PFSK-1 (cell line): ENCODE measurements at regions not wholly inside any gene's neighbourhood (a gene's known extent, or its start where the extent isn't known, plus 50 kb on each side); places are given as distances from the start of the nearest gene placed in this dataset.

Source experiments
- FOXP2 ChIP-seq: optimal IDR thresholded peaks from 2 replicates; pipeline ENCODE3; 2011; ENCODE audit warnings: borderline replicate concordance, control low read depth, inconsistent platforms; ENCODE audit not compliant: insufficient read depth; ENCODE audit errors: extremely low read length, extremely low read depth
- POLR2AphosphoS5 ChIP-seq: IDR thresholded peaks from 2 replicates; pipeline ENCODE4 v1.6.1; 2012; ENCODE audit warnings: low read depth, mild to moderate bottlenecking, control low read depth, low read length, moderate library complexity
- REST ChIP-seq, 2 experiments: IDR thresholded peaks; 2 replicates each; pipeline versions ENCODE4 v1.6.1 to v1.8.0; 2011 to 2012; ENCODE audit warnings: low read depth in 2 of 2, low read length in 2 of 2, control low read depth in 1 of 2, inconsistent platforms in 1 of 2, mild to moderate bottlenecking in 1 of 2, moderate library complexity in 1 of 2; ENCODE audit not compliant: insufficient read depth in 1 of 2
- SIN3A ChIP-seq: IDR thresholded peaks from 2 replicates; pipeline ENCODE4 v1.6.1; 2012; ENCODE audit warnings: mild to moderate bottlenecking, low read length, moderate library complexity, borderline replicate concordance; ENCODE audit not compliant: insufficient read depth
- TAF1 ChIP-seq: IDR thresholded peaks from 2 replicates; pipeline ENCODE4 v1.6.1; 2012; ENCODE audit warnings: low read length, control low read depth, borderline replicate concordance; ENCODE audit not compliant: insufficient read depth

DNA sequence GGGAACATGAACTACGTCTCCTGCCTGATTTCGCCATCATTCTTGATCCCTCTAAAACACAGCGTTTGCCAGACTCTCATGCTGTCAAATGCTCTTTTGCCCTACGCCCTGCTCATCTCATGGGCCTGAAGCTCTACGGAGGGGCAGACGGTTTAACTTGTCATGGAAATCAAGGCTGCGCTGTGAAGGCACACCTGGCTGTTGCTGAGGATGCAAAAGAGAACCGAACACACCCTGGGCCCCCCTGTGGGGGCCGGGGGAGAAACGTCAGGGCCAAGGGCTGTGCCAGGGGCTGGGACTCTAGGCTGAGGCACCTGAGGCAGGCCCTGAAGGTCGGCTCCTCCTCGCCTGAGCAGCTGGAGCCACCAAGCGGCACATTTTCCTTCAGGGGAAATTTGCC is 957.2 kb downstream of the BRD1 start:
- no peak for TF ChIP-seq POLR2AphosphoS5
- TF ChIP-seq REST (IDR thresholded peaks at IDR 0.05; ENCODE audit: insufficient read depth in 1 of 2, low read depth in 2 of 2, low read length in 2 of 2): no peak
- TF ChIP-seq FOXP2: no peak
- TF ChIP-seq SIN3A: no peak
- TF ChIP-seq TAF1: no peak

DNA sequence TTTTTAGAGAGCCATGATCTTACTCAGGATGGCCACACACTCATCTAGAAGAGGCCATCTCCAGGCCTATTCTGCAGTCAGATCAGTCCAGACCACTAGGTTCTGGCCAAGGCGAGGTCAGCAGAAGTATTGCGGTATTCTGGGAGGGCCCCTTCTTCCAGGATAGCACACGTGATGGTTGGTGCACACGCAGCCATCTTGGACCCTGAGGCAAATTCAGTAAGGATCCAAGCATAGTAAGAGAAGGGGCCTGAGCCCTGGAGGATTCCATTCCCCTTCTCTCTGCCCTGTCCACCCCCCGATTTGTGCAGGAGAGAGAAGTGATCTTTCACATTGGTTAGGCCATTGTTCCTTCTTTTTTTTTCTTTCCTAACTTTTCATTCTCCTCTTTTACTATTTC is 957.9 kb downstream of the BRD1 start:
- TF ChIP-seq TAF1 (no peak), POLR2AphosphoS5 (no peak), SIN3A (no peak), FOXP2 (no peak), REST (IDR thresholded peaks at IDR 0.05; ENCODE audit: insufficient read depth in 1 of 2, low read depth in 2 of 2, low read length in 2 of 2) (no peak)

- no peak for TF ChIP-seq FOXP2
- TF ChIP-seq REST (IDR thresholded peaks at IDR 0.05; ENCODE audit: insufficient read depth in 1 of 2, low read depth in 2 of 2, low read length in 2 of 2): no peak
- TF ChIP-seq SIN3A: no peak
- TF ChIP-seq POLR2AphosphoS5: no peak
- no peak for TF ChIP-seq TAF1
Measured at GRCh38 chr22:48869161-48869560, 958.5 kb downstream of the BRD1 start.

- TF ChIP-seq POLR2AphosphoS5: no peak
- no peak for TF ChIP-seq FOXP2
- TF ChIP-seq TAF1: no peak
- TF ChIP-seq SIN3A: no peak
- TF ChIP-seq REST (IDR thresholded peaks at IDR 0.05; ENCODE audit: insufficient read depth in 1 of 2, low read depth in 2 of 2, low read length in 2 of 2): no peak
Measured at GRCh38 chr22:48868554-48868953, 959.1 kb downstream of the BRD1 start.

GRCh38 chr22:48867891-48868290 is 959.8 kb downstream of the BRD1 start:
- TF ChIP-seq SIN3A: no peak
- no peak for TF ChIP-seq REST (IDR thresholded peaks at IDR 0.05; ENCODE audit: insufficient read depth in 1 of 2, low read depth in 2 of 2, low read length in 2 of 2)
- TF ChIP-seq TAF1: no peak
